ENCODE measurements at regions not wholly inside any gene's neighbourhood (a gene's known extent, or its start where the extent isn't known, plus 50 kb on each side); places are given as distances from the start of the nearest gene placed in this dataset.

DNA sequence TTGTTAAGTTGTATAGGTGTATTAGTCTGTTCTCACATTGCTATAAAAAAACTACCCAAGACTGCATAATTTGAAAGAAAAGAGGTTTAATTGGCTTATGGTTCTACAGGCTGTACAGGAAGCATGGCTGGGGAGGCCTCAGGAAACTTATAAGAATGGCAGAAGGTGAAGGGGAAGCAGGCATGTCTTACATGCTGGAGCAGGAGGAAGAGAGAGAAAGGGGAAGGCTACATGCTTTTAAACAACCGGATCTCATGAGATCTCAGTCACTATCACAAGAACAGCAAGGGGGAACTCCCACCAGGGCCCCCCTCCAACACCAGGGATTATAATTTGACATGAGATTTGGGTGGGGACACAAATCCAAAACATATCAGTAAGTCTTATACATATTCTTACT is 60.5 kb upstream of the OR10AD1 start:
- TF ChIP-seq, protein P1, sequence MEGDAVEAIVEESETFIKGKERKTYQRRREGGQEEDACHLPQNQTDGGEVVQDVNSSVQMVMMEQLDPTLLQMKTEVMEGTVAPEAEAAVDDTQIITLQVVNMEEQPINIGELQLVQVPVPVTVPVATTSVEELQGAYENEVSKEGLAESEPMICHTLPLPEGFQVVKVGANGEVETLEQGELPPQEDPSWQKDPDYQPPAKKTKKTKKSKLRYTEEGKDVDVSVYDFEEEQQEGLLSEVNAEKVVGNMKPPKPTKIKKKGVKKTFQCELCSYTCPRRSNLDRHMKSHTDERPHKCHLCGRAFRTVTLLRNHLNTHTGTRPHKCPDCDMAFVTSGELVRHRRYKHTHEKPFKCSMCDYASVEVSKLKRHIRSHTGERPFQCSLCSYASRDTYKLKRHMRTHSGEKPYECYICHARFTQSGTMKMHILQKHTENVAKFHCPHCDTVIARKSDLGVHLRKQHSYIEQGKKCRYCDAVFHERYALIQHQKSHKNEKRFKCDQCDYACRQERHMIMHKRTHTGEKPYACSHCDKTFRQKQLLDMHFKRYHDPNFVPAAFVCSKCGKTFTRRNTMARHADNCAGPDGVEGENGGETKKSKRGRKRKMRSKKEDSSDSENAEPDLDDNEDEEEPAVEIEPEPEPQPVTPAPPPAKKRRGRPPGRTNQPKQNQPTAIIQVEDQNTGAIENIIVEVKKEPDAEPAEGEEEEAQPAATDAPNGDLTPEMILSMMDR (IDR thresholded peaks at IDR 0.05), result no peak
- no peak for TF ChIP-seq POLR2A (IDR thresholded peaks at IDR 0.05)
